T-helper 17 cell (primary cell): ENCODE measurements at regions not wholly inside any gene's neighbourhood (a gene's known extent, or its start where the extent isn't known, plus 50 kb on each side); places are given as distances from the start of the nearest gene placed in this dataset.

Source experiments
- ATAC-seq: fragments of 150-1000 bp; cut with Tn5 transposase; 2 replicates; pipeline ENCODE4 v1.10.0; 2021; ENCODE audit warnings: mild to moderate bottlenecking, moderate library complexity
- DNase-seq, 3 donors: peaks; one replicate each; pipeline versions ENCODE4 v3.0.0 to v3.0.0-alpha.2; 2020 to 2021
- H3K9me3 ChIP-seq: one replicate; pipeline ENCODE4 v1.7.0; 2013; ENCODE audit warnings: low read length, mild to moderate bottlenecking; ENCODE audit not compliant: control insufficient read depth, poor library complexity, severe bottlenecking
- H3K27ac Mint-ChIP-seq: one replicate; pipeline ENCODE4 v1.8.0; 2022; ENCODE audit warnings: mild to moderate bottlenecking, moderate library complexity, mixed read lengths
- H3K27me3 Mint-ChIP-seq: one replicate; pipeline ENCODE4 v1.8.0; 2022; ENCODE audit warnings: mixed read lengths
- H3K36me3 Mint-ChIP-seq: one replicate; pipeline ENCODE4 v1.8.0; 2022; ENCODE audit warnings: low read depth, mixed read lengths
- H3K4me1 Mint-ChIP-seq: one replicate; pipeline ENCODE4 v1.8.0; 2022; ENCODE audit warnings: mild to moderate bottlenecking, mixed read lengths
- H3K4me3 Mint-ChIP-seq: one replicate; pipeline ENCODE4 v1.8.0; 2022; ENCODE audit warnings: mild to moderate bottlenecking, moderate library complexity, mixed read lengths

DNA sequence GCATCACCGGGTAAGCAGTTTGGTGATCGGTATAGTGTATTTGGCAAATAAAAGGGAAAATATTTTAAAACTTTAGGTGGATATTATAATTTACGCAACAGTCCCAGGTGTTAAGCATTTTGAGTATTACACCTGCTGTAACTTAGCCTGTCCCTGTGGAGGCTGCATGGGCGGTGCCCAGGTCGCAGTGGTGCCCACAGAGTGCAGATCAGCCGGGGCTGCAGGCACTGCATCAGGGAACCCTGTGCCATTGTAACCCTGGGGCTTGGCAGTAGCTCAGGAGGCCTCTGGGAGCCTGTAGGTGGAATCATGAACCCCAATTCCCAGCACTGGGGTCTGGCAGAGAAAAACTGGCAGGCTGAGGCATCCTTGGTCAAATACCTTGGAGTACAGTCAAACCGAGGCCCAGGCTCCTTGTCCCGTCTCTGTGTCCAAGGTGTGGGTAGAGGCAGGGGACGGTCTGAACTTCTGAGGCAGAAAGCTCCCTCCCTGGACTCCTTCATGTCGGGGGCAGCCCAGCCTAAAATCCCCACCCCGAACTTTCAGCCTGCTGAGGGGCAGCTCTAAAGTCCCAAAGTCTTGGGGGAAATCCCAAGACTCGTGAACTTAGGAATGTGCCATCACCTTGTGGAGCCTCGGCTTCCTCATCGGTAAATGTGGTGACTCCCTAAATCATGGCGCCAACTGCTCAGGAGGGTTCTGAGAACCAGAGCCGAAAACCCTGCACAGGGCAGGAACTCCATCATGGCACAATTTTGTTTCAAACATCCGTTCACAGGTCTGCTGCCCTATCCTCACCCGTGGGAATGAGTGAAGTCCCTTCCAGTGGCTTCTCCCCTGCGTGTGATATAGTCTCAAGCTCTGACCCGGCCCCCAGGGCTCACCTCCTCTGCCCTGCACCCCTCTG lies 85.7 kb downstream of the INHBB start:
- no peaks in the 10 kb centered on the region for H3K36me3 Mint-ChIP-seq
- no peak for ATAC-seq
- no peak overlapping the region for H3K4me3 Mint-ChIP-seq
- no peak overlapping the region for H3K27ac Mint-ChIP-seq
- DNase-seq = no peak
- no peaks in the 10 kb centered on the region for H3K9me3 ChIP-seq
- H3K27me3 Mint-ChIP-seq = peaks cover 45% of the 10 kb centered on the region
- H3K4me1 Mint-ChIP-seq = peaks cover 4% of the 10 kb centered on the region

DNA sequence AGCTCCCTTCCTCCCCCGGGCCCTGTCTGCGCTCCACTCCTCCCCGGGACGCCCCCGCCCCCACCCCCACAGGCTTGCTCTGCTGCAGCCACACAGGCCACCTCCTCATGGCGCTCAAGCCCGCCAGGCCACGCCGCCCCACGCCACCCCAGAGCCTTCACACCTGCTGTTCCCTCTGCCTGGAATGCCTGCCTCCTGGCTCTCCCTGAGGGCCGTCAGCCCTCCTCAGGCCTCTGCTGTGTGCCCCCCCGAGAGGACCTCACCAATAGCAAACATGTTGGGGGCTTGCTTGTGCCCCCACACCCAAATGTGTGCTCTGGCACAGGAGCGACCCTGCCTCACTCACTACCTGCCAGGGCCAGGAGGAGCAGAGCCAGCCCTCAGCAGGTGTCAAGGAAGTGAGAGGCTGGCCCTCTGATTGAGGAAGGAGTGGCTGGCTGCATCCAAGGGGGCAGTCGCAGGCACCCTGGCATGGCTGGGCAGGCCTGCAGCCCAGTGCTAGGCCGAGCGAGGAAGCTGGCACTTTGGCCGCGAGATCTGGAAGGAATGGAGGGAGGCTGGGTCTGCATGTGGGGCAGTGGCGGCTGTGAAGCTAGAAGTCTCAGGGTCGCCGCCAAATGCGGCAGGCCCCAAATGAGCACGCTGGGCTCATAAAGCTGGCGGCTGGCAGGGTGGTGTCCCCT lies 86.5 kb downstream of the INHBB start:
- no peak for DNase-seq
- H3K27ac Mint-ChIP-seq = no peak overlapping the region
- H3K27me3 Mint-ChIP-seq = peaks cover 39% of the 10 kb centered on the region
- ATAC-seq = no peak
- no peak overlapping the region for H3K4me3 Mint-ChIP-seq
- peaks cover 4% of the 10 kb centered on the region for H3K4me1 Mint-ChIP-seq
- no peaks in the 10 kb centered on the region for H3K36me3 Mint-ChIP-seq
- H3K9me3 ChIP-seq = no peaks in the 10 kb centered on the region

DNA sequence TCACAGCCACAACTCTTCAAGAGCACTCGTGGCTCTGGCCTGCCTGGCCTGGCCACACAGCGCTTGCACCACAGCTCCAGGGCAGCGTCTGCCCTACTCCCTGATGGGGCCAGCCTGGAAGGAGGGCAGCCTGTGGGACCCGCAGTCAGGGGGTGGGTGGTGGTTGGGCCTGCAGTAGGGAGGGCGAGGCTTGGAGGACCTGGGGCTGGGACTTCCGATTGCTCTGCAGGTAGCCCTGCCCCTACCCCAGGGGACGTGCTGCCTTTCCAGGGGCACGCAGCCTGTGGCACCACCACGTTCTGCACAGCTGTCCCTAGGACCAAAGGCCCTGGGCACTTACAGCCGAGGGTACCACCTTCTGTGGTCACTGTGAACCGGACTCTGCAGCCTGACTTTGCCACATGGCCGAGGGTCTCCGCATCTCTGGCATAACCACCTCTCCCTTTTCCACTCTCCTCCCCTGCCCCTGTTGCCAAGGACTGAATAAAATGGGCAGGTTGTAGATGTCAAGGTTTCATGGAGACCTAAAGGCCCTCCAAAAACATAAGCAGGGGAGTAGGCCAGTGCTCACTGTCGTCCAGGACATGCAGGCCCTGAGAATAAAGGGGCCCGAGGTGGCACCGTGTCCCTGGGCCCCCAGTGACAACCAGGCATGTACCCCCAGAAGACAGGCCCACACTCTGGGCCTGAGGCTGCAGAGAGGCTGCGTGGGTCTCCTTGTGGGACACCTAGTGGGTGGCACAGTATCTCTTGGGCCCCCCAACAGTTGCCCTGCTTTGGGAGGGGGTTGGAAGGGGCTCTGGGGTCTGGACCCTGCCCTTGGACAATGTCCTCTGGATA lies 87.3 kb downstream of the INHBB start:
- Mint-ChIP-seq H3K4me3 (no peak overlapping the region), H3K36me3 (no peaks in the 10 kb centered on the region), H3K4me1 (peaks cover 4% of the 10 kb centered on the region), H3K27me3 (peaks cover 38% of the 10 kb centered on the region), H3K27ac (no peak overlapping the region)
- DNase-seq (no peak), ATAC-seq (no peak)
- no peaks in the 10 kb centered on the region for H3K9me3 ChIP-seq

DNA sequence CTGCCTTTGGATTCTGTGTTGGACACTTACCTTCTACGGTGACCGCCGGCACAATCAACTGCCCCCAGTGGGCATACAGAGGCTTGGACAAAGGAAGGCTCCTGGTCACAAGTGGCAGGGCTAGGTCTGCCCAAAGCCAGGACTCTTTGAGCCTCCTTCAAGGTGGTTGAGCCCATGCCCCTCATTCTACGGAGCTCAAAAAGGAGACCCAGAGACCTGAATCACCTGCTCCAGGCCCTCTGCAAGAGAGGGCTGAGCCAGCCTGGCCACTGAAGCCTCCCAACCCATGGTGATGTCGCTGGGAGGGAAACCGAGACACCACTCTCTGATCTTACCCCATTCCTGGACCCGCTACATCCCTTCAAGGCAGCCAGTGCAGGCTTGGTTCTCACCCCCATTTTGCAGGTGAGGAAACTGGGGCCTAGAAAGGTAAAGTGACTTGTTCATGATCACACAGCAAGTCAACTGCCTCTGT lies 87.9 kb downstream of the INHBB start:
- no peaks in the 10 kb centered on the region for H3K9me3 ChIP-seq
- no peak overlapping the region for H3K27ac Mint-ChIP-seq
- no peaks in the 10 kb centered on the region for H3K36me3 Mint-ChIP-seq
- H3K4me1 Mint-ChIP-seq = peaks cover 4% of the 10 kb centered on the region
- H3K27me3 Mint-ChIP-seq = peaks cover 35% of the 10 kb centered on the region
- ATAC-seq (no peak), DNase-seq (no peak)
- H3K4me3 Mint-ChIP-seq = no peak overlapping the region

DNA sequence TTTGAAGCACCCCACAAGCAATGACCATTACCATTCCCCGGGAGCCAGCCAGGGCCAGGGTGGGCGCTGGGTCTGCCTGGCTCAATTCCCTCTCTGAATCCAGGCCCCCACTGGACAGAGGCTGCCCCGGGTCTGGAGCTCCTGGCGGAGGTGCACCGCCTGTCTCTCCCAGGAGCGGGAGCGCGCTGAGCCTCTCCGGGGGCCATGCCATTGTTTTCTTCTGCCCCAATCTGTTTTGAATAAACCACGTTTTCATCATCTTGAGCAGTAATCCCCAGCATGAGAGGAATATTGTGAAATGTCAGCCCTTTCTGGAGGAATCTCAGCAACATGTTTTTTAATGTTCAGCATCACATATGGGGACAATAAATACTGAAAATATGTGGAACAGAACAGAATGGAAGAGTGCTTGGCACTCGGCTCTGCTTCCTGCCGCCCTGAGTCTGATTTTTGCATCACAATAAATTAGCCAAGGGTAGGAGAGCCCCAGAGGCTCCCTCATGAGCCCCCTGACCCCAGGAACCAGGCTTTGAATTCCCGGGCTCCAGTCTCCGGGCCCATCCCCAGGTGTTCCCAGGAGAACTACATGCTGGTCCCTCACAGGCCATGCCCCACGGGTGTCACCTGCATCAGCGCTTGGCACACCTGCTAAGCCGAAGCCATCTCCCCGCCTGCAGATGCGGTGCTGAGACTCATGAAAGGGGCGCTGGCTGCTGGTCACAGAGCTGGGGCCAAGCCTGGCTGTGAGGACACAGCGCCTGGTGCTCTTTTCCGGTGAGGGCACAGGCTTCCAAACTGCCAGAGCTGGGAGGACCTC lies 88.8 kb downstream of the INHBB start:
- no peak overlapping the region for H3K4me3 Mint-ChIP-seq
- ATAC-seq = no peak
- peaks cover 40% of the 10 kb centered on the region for H3K27me3 Mint-ChIP-seq
- no peaks in the 10 kb centered on the region for H3K9me3 ChIP-seq
- DNase-seq = no peak
- H3K27ac Mint-ChIP-seq = no peak overlapping the region
- H3K4me1 Mint-ChIP-seq = peaks cover 4% of the 10 kb centered on the region
- no peaks in the 10 kb centered on the region for H3K36me3 Mint-ChIP-seq

DNA sequence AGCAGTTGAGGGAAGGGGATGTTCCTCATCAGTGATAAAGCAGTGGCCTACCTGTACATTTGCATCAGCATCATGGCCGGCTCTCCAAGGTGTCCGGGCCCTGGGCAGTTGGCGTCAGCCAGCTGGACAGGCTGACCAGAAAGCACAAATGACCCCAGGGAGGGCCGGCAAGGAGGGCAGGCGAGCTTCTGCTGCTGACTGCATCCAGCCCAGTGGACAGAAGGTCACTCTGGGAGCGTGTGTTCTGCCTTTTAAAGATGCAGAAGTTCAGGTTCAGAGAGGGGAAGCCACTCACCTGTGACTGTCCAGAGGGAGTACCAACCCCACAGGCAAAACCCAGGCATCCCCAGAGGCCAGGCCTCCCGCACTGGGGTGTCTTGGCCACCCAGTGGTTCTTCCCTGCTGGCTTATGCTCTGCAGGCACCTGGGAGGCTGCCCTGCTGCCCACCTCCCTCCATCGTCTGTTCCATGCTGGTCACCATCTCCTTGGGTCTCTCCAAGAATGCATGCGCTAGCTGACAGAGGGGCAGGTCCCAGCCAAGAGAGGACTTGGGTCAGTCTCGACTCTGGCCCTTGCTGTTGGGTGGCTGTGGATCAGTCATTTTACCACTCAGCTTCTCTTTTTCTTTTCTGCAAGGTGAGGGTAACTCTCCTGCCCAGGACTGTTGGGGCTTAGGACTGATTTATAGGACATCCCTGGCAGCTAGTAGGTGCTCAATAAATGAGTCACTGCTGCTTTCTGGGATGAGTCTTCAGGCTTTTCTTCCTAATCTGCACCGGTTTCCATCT lies 89.9 kb downstream of the INHBB start:
- Mint-ChIP-seq H3K36me3 (no peaks in the 10 kb centered on the region), H3K27ac (no peak overlapping the region), H3K4me3 (no peak overlapping the region), H3K27me3 (peaks cover 40% of the 10 kb centered on the region), H3K4me1 (no peaks in the 10 kb centered on the region)
- H3K9me3 ChIP-seq = no peaks in the 10 kb centered on the region
- ATAC-seq (no peak), DNase-seq (no peak)

DNA sequence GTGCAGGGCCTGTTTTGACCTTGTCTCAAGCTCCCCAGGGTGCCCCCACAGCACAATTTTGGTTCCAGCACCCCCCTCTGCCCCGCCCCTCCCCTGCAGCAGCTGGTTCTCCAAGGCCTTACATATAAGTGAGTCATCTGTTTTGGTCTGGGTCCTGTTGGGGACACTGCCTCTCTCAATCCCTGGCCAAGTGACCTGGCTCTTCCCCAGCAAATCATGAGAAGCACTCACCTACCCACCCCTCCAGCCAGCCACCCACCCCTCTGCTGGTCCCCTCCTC lies 90.5 kb downstream of the INHBB start:
- no peak overlapping the region for H3K27ac Mint-ChIP-seq
- no peak for DNase-seq
- no peaks in the 10 kb centered on the region for H3K4me1 Mint-ChIP-seq
- H3K36me3 Mint-ChIP-seq = no peaks in the 10 kb centered on the region
- peaks cover 41% of the 10 kb centered on the region for H3K27me3 Mint-ChIP-seq
- H3K9me3 ChIP-seq = no peaks in the 10 kb centered on the region
- no peak for ATAC-seq
- no peak overlapping the region for H3K4me3 Mint-ChIP-seq

DNA sequence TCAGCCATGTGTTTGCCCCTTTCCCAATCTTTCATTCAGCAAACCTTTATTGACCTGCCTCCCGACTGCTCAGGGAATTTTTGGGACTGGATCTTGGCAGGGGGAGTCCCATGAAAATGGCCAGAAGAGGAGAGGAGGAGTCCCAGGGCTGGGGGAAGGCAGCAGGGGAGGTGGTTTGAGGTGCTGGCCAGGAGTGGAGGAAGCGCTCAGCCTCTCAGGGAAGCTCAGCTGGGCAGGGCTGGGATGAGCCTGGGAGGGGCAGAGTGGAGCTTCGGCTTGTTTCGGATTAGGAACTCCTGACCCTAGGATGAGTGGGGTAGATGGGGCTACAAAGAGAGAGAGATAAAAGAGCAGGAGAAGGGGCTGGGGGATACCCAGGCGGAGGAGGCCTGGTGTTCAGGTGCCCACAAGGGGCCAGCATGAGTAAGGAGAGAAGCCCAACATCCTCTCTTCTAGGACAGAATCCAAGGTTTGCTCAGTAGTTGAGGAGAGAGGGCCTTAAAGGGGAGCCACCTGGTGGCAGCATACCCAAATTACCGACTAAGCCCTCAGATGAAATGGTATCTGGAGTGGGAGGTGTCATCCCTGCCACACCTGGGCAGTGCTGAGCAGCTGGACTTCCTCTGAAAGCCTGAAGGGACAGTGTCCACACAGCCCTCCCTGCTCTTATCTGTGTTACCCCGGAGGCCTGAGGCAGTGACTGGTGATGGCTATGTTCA lies 91.1 kb downstream of the INHBB start:
- Mint-ChIP-seq H3K27ac (no peak overlapping the region), H3K36me3 (no peaks in the 10 kb centered on the region), H3K27me3 (peaks cover 48% of the 10 kb centered on the region), H3K4me3 (no peak overlapping the region), H3K4me1 (no peaks in the 10 kb centered on the region)
- no peak for ATAC-seq
- no peaks in the 10 kb centered on the region for H3K9me3 ChIP-seq
- no peak for DNase-seq

DNA sequence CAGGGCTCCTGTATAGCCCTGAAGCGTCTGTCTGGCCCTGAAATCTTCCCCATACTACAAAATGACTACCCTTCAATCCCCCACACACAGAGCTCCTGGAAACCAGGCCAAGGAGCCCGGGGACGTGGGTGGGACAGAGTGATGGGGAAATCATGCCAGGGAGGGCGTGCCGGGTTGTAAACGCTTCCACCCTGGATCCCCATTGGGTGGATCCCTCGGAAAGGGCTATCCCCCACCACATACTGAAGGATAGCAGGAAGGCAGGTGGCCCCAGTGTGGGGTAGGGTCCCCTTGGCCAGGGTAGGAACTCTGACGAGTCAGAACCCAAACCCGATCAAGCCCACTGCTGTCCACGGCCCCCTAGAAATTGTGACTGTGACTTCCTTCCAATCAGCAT lies 91.7 kb downstream of the INHBB start:
- Mint-ChIP-seq H3K27ac (no peak overlapping the region), H3K4me1 (peaks cover 2% of the 10 kb centered on the region), H3K36me3 (no peaks in the 10 kb centered on the region), H3K27me3 (peaks cover 48% of the 10 kb centered on the region), H3K4me3 (no peak overlapping the region)
- no peak for DNase-seq
- ATAC-seq = no peak
- H3K9me3 ChIP-seq = no peaks in the 10 kb centered on the region

DNA sequence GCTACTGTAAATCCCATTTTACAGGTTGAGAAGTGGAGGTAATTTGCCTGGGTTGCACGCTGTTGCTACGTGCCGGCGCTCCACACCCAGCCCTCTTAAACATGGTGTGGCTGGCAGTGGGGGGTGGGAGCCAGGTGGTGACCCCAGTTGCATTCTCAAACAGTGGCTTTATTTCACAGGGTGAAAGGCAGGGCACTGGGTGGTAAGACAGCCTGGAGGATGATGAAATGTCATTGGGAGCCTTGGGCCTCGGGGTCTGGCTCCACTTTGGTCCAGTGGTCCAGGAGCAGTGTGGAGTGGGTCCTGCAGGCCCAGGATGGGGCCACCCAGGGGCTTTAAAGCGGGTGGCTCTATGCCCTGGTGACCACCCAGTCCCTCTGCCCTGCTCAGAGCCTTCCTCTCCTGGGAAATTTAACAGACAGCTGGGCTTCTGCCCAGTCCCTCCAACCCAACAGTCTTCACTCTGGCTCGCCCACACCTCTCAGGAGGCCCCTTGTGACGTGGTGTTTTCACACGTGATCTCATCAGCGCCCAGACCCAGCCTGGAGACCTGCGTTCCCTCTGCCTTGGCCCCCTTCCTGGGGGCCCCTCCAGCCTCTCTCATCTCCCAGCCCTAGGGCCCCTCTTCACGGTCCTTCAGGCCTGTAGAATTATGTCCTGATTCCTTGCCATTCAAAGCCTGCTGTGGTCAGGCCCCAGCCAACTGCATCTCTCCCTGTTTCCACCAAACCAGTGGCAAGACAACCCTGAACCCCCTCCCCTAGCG lies 92.5 kb downstream of the INHBB start:
- no peak overlapping the region for H3K4me3 Mint-ChIP-seq
- ATAC-seq = no peak
- no peak overlapping the region for H3K27ac Mint-ChIP-seq

DNA sequence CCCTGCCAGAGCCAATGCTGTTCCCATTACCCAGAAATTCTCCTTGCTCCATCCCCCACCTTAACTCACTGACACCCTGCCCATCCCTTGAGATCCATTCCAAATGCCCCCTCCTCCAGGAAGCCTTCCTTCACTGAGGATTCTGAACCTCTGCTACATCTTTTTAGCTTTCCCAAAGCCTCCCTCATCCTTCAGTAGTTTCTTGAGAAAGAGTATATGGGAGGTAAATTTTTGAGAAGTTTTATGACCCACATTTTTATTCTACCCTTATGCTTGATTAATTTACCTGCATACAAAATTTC lies 93.1 kb downstream of the INHBB start:
- ATAC-seq (no peak), DNase-seq (no peak)
- H3K27me3 Mint-ChIP-seq = peaks cover 56% of the 10 kb centered on the region
- peaks cover 8% of the 10 kb centered on the region for H3K4me1 Mint-ChIP-seq
- no peak overlapping the region for H3K4me3 Mint-ChIP-seq
- no peak overlapping the region for H3K27ac Mint-ChIP-seq
- no peaks in the 10 kb centered on the region for H3K9me3 ChIP-seq
- no peaks in the 10 kb centered on the region for H3K36me3 Mint-ChIP-seq

More for the DNA sequence above, 92.5 kb downstream of the INHBB start:
- peaks cover 51% of the 10 kb centered on the region for H3K27me3 Mint-ChIP-seq
- H3K9me3 ChIP-seq = no peaks in the 10 kb centered on the region
- no peak for DNase-seq
- no peaks in the 10 kb centered on the region for H3K36me3 Mint-ChIP-seq
- peaks cover 6% of the 10 kb centered on the region for H3K4me1 Mint-ChIP-seq
